RPMI8226 (cell line): ENCODE measurements at regions not wholly inside any gene's neighbourhood (a gene's known extent, or its start where the extent isn't known, plus 50 kb on each side); places are given as distances from the start of the nearest gene placed in this dataset.

Source experiments
- DNase-seq: peaks from one replicate; pipeline ENCODE4 v3.0.0-alpha.2; 2015

- no peak for DNase-seq
Observed at GRCh38 chr1:170219163-170219562, 73.4 kb downstream of the NTMT2 start.

- no peak for DNase-seq
Observed at GRCh38 chr1:170221031-170221430, 75.3 kb downstream of the NTMT2 start.

- no peak for DNase-seq
Observed at GRCh38 chr1:170221495-170221894, 75.7 kb downstream of the NTMT2 start.

- no peak for DNase-seq
Observed at GRCh38 chr1:170224469-170224868, 78.7 kb downstream of the NTMT2 start.

GRCh38 chr1:170225781-170226530 is 80.2 kb downstream of the NTMT2 start:
- no peak for DNase-seq

GRCh38 chr1:170226767-170227166 is 81.0 kb downstream of the NTMT2 start:
- no peak for DNase-seq

- no peak for DNase-seq
Observed at GRCh38 chr1:170230323-170230722, 84.6 kb downstream of the NTMT2 start.

GRCh38 chr1:170231662-170232061 is 85.9 kb downstream of the NTMT2 start:
- no peak for DNase-seq

- no peak for DNase-seq
Observed at GRCh38 chr1:170238704-170239391, 93.1 kb downstream of the NTMT2 start.

GRCh38 chr1:170239445-170239844 is 93.7 kb downstream of the NTMT2 start:
- DNase-seq, result no peak

- no peak for DNase-seq
Observed at GRCh38 chr1:170240409-170240808, 94.7 kb downstream of the NTMT2 start.

GRCh38 chr1:170241266-170241851 is 95.6 kb downstream of the NTMT2 start:
- no peak for DNase-seq

GRCh38 chr1:170247751-170248521 is 102.2 kb downstream of the NTMT2 start:
- DNase-seq, result no peak

- DNase-seq, result no peak
Observed at GRCh38 chr1:170250531-170251276, 104.9 kb downstream of the NTMT2 start.

GRCh38 chr1:170252851-170253579 is 107.3 kb downstream of the NTMT2 start:
- no peak for DNase-seq

- no peak for DNase-seq
Observed at GRCh38 chr1:170254371-170254770, 108.6 kb downstream of the NTMT2 start.

GRCh38 chr1:170261669-170262068 is 115.9 kb downstream of the NTMT2 start:
- no peak for DNase-seq

- no peak for DNase-seq
Observed at GRCh38 chr1:170262276-170262939, 116.6 kb downstream of the NTMT2 start.

- DNase-seq, result no peak
Observed at GRCh38 chr1:170265234-170265633, 119.5 kb downstream of the NTMT2 start.

- DNase-seq, result no peak
Observed at GRCh38 chr1:170267317-170267716, 121.6 kb downstream of the NTMT2 start.

GRCh38 chr1:170271430-170272161 is 125.8 kb downstream of the NTMT2 start:
- no peak for DNase-seq
